Amniotic epithelial cell (primary cell): ENCODE measurements at regions not wholly inside any gene's neighbourhood (a gene's known extent, or its start where the extent isn't known, plus 50 kb on each side); places are given as distances from the start of the nearest gene placed in this dataset.

Experiments used
- DNase-seq: peaks from one replicate; pipeline ENCODE4 v3.0.0-alpha.2; 2010; ENCODE audit warnings: low read depth

DNA sequence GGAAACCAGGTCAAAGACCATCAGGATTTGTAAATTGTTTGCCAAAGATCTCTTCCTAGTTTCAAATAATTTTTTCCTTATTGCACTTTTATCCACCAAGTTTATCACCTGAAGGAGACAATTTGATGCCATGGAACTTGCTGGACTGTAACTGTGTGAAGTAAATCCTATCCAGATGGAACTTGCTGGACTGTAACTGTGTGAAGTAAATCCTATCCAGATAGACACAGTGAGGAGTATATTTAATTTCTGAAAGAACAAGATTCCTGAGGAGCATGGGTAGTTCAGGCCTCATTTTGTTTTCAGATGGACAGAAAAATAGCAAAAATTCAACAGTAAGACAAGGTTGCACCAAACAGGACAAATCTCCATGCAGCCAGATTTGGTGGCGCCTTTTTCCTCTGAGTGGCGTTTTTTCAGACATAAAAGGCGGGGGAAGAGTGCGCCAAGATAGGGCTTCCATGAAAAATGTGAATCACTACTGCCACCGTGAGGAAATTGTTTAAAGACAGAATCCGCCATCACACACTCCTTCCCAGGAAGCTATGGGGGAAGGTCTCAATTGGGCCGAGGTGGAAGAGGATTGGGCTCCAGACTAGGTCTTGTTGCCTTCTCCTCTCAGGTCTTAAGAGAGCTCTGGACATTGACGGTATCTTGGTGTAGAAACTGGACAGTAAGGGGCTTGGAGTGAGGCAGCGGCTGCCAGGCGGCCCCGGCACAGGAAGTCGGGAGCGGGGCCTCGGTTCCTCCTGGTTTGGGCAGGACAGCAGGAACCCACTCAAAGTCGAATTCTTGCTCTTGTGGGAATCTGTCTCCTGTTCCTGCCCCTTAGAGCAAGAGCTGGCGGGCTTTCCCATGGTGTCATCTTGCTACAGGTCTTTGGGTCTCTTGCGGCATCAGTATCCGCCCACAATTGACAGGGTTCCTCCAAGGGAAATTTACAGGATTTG is 234.7 kb downstream of the OR13H1 start:
- DNase-seq: no peak

DNA sequence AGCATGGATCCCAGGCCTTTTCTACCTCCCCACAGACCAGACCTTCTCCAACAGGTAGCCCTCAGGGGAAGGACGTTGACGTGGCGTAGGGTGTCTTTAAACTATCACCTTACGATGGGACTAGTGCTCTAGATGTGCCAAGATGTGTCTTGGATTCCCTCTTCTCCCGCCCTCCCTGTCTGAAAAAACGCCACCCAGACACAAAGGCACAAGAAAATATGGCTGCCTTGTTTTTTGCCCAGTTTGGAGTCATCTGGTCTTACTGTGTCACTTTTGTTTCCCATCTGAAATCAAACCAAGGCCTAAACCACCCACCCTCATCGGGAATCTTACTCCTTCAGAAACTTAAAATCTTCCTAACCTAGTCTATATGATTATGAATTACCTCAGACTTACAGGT is 235.4 kb downstream of the OR13H1 start:
- no peak for DNase-seq

GRCh38 chrX:131779741-131780140 is 235.9 kb downstream of the OR13H1 start:
- DNase-seq: no peak

DNA sequence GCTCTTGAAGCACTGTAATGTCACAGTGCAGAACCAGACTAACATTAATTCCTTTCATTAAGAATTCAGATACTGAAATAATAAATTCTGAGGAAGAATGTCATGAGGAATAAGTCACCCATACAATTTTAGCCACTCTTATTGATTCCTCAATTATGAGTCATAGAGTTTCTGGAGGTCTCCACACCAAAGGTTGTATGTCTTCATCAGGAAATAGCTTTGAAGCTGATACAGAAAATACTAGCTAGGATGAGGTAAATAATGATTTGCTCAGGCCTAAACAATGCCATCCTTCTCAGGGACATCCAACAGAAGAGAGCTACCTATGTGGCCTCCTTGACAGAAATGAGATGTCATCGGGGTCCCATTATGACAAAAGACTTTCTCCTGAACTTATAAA is 238.8 kb downstream of the OR13H1 start:
- DNase-seq: no peak

- DNase-seq: no peak
Observed at GRCh38 chrX:131783555-131784308, 239.4 kb upstream of the STK26 start.

- DNase-seq: no peak
Observed at GRCh38 chrX:131789664-131790063, 233.4 kb upstream of the STK26 start.

- no peak for DNase-seq
Observed at GRCh38 chrX:131791608-131792355, 231.3 kb upstream of the STK26 start.

GRCh38 chrX:131792356-131792749 is 230.7 kb upstream of the STK26 start:
- DNase-seq: no peak

- no peak for DNase-seq
Observed at GRCh38 chrX:131792789-131793462, 230.2 kb upstream of the STK26 start.

DNA sequence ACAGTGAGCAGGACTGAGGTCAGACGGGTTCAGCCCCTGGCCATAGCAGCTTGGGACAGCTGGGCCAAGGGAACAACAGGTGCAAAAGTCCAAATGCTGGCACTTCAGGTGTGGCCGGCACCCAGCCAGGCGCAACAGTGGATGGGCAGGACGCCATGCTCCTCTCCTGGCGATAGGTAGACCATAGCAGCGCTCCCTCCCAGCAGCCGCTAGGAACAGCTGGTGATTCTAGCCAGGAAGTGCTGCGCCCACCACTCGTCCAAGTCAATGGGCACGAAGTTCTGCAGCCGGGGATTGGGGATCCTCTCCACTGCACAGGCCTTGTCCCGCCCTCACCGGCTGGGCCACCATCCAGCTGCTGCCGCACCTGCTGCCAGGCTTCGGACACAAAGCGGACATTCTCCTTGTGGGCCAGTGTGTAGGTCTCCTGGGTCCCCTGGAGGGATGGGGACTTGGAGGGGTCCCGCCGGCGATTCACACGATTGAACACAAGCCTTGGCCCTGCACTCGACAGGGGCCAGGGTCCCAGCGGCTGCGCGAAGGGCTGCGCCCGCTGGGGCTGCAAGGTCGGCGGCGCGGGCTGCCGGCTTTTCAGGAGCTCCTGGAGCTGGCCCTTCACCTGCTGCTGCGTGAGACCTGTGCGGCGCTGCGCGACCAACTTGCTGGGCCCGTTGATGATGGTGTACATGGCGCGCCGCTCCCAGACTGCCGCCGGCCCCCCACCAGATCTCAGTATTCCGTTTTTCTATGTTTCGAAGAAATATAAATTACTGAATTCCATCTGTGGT is 227.5 kb upstream of the STK26 start:
- DNase-seq: no peak

DNA sequence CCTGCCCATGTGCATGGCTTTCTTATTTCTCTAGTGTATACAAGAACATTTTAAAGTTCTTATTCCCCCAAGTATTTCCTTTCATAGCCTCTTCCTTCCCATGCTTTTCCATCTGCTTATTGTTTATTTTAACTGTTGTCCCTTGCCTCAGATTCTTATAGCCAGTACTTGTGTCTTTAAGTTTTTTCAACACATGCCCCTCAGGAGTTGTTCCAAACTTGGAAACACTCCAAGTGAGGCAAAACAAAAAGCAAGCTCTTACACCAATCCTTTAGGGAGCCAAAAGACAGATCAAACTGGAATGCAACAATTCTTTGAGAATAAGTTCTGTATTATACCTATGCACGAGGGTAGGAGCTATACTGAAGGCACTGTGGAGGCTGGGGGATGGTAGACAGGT is 222.0 kb upstream of the STK26 start:
- DNase-seq: no peak

DNA sequence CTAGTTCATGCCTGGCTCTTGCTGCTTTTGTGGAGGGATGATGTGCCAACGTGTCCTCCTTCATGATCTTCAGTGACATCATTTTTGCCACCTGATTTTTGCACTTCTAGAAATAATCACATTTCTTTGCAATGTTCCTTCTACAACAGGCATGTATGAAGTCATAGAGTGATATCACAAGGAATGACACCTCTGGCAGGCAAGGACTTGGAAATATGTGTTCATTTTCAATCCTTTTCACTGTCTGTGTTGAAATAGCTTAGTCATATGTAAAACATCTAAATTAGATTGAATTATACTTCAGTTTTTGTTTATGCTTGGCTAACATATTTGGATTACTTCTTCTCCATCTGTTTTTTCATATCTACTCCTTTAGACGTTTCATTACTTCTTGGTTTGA is 221.2 kb upstream of the STK26 start:
- DNase-seq: peak; percentile 58

DNA sequence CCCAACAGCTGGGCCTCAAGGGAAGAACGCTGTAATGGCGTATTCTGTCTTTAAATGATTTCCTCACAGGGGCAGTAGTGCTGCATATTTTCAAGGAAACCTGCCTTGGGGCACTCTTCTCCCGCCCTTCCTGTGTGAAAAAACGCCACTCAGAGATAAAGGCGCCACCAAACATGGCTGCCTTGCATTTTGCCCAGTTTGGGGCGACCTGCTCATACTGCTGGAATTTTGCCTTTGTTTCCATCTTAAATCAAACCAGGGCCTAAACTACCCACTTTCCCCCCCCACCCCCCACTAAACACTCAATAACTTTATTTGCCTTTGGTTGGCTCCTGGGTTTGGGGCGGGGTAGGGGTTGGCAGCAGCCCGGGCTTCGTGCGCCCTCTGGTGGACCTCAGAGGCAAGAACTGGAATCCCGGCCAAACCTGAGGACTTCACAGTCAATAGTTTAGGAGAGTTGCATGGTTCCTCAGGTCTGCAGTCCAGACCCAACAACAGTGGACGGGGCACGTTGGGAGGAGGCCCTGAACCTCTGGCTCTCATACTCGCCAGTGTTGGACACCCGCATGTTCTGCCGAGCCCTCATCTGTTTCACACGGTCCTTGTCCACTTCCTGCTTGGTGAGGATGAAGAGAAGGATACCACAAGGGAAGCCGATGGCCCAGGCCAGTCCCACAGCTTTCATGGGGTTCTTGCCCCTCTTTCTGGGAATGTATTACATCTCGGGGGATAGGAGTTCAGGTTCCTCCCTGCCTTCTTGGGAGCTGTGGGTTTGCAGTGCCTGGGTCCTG is 220.1 kb upstream of the STK26 start:
- DNase-seq: no peak

GRCh38 chrX:131812847-131813825 is 210.0 kb upstream of the STK26 start:
- peak; percentile 27 for DNase-seq

DNA sequence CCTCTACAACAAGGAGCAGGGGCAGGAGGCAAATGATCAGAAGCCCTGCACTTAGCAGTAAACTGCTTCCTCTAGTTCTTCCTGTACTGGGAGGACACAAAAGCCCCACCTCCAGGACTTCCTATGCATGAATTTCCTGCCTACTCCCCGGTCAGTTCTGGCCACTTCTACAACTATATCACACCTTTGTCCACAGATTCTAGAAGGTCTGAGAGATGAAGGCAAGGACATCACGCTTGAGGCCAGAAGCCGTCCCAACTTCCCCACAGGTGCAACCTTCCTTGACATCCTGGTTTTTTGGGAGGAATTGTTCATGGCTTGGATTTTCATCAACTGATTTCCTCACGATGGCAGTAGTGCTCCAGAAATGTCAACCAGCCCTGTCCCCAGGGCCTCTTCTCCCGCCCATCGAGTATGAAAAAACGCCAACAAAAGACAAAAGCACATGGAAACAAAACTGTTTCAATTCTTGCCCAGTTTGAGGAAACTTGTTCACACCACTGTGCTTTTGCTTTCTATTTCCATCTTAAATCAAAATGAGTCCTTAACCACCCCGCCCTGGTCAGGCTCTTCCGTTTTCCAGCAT is 206.5 kb upstream of the STK26 start:
- no peak for DNase-seq

DNA sequence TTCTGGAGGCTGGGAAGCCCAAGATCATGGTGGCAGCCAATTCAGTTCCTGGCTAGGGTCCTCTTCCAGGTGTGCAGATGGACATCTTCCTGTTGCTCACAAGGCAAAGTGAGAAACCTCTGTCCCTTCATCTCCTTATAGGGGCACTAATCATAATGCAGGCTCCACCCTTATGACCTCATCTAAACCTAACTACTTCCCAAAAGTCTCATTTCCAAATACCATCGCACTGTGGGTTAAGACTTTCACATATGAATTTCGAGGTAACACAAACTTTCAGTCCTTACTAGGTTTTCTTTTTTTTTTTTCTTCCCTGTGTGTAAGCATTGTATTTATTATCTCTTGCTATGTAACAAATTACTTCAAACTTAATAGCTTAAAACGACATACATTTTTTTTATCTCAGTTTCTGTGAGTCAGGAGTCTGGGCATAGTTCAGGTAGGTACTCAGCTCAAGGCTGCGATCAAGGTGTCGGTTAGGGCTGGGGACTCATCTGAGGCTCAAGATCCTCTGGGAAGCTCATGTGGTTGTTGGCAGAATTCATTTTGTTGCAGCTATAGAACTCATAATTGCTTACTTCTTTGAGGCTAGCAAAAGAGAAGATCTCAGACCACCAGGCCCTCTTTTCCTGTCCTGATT is 204.7 kb upstream of the STK26 start:
- no peak for DNase-seq

- DNase-seq: no peak
Observed at GRCh38 chrX:131821945-131822622, 201.0 kb upstream of the STK26 start.

DNA sequence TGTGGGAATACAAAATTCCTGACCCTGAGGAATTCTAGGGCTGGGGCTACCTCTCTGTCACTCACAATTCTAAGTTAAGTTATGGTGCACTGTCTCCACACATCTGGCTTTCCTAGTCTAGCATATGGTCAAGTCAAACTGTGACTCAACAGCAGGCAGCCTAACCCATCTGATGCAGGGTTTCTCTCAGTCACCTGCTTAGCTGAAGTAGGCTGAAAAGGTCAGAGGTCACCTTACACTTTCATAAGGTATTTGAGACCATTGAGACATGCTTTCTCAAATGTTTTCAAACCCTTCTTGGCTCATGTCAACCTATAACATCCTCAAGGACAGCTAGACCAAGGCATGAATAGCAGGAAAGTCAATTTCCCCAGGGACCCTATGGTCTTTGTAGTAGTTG is 196.5 kb upstream of the STK26 start:
- DNase-seq: no peak
